AG09319 (cell line): ENCODE measurements at regions not wholly inside any gene's neighbourhood (a gene's known extent, or its start where the extent isn't known, plus 50 kb on each side); places are given as distances from the start of the nearest gene placed in this dataset.

ENCODE experiments used
- DNase-seq: peaks from one replicate; pipeline ENCODE4 v3.0.0-alpha.2; 2010; ENCODE audit warnings: low read depth; ENCODE audit errors: extremely low read depth
- CTCF ChIP-seq: IDR thresholded peaks from 2 replicates; pipeline ENCODE4 v1.5.1; 2011; ENCODE audit warnings: low read depth, mild to moderate bottlenecking, inconsistent platforms, low read length, moderate library complexity

GRCh38 chr7:27345997-27346396, 103.4 kb downstream of the EVX1 start:
- DNase-seq, result no peak
- TF ChIP-seq CTCF, result no peak

- TF ChIP-seq CTCF, result no peak
- DNase-seq, result no peak
Measured at GRCh38 chr7:27346531-27347275, 104.1 kb downstream of the EVX1 start.

GRCh38 chr7:27347276-27347640, 104.7 kb downstream of the EVX1 start:
- no peak for DNase-seq
- no peak for TF ChIP-seq CTCF

GRCh38 chr7:27349621-27350020, 107.0 kb downstream of the EVX1 start:
- TF ChIP-seq CTCF, result no peak
- no peak for DNase-seq

GRCh38 chr7:27351137-27351536, 108.5 kb downstream of the EVX1 start:
- no peak for TF ChIP-seq CTCF

GRCh38 chr7:27351786-27352185, 109.2 kb downstream of the EVX1 start:
- DNase-seq, result no peak
- TF ChIP-seq CTCF, result no peak

More at GRCh38 chr7:27351137-27351536, 108.5 kb downstream of the EVX1 start:
- DNase-seq, result no peak

GRCh38 chr7:27359181-27360125, 116.9 kb downstream of the EVX1 start:
- TF ChIP-seq CTCF, result no peak
- no peak for DNase-seq
